HFF-Myc (cell line): ENCODE measurements at regions not wholly inside any gene's neighbourhood (a gene's known extent, or its start where the extent isn't known, plus 50 kb on each side); places are given as distances from the start of the nearest gene placed in this dataset.

Source experiments
- DNase-seq: peaks from one replicate; pipeline ENCODE4 v3.0.0-alpha.2; 2011; ENCODE audit warnings: low read depth; ENCODE audit errors: extremely low read depth
- H3K4me3 ChIP-seq: replicated peaks from 2 replicates; pipeline ENCODE4 v1.5.1; 2011; ENCODE audit warnings: low read depth, mild to moderate bottlenecking, control low read depth, low read length
- CTCF ChIP-seq: IDR thresholded peaks from 2 replicates; pipeline ENCODE4 v1.5.1; 2012; ENCODE audit warnings: mild to moderate bottlenecking, low read depth, low read length, control low read depth; ENCODE audit errors: missing control alignments

GRCh38 chr3:25057379-25057778 lies 370.7 kb upstream of the RARB start:
- DNase-seq: no peak
- no peak for TF ChIP-seq CTCF
- no peak overlapping the region for H3K4me3 ChIP-seq

DNA sequence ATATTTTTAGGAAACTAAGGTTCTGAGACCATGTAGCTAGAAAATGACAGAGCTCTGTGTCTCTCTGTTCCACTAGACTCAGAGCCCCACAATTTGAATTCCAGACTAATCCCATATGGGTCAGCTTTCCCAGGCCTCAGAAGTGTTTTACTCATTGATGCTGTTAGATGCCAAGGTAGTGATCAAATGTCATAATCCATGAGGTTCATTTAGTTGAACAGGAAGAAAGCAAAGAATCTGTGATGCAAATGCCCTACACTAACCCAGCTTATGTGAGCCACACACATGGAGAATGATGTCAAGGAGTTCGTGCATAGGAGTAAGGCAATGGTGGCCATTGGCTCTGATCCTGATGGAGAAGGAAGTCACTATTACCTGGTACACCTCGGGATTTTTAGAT lies 363.4 kb upstream of the RARB start:
- TF ChIP-seq CTCF: no peak
- H3K4me3 ChIP-seq: no peak overlapping the region
- DNase-seq: no peak

DNA sequence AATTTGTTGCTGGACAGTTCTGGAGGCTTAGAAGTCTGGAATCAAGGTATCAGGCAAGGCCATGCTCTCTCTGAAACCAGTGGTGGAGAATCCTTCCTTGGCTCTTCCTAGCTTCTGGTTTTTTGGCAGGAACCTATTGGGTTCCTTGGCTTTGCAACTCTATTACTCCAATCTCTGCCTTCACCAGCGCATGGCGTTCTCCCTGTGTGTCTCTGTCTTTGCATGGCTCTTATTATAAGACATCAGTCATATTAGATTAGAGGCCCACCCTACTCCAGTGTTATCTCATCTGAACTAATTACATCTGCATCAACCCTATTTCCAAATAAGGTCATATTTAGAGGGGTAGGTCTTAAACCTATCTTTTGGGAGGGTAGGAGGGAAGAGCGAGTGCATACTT lies 358.1 kb upstream of the RARB start:
- H3K4me3 ChIP-seq: no peak overlapping the region
- DNase-seq: no peak
- no peak for TF ChIP-seq CTCF

- H3K4me3 ChIP-seq: no peak overlapping the region
- no peak for DNase-seq
- no peak for TF ChIP-seq CTCF
Observed at GRCh38 chr3:25071846-25072245, 356.2 kb upstream of the RARB start.

- no peak for TF ChIP-seq CTCF
- no peak overlapping the region for H3K4me3 ChIP-seq
Observed at GRCh38 chr3:25073423-25073822, 354.6 kb upstream of the RARB start.

DNA sequence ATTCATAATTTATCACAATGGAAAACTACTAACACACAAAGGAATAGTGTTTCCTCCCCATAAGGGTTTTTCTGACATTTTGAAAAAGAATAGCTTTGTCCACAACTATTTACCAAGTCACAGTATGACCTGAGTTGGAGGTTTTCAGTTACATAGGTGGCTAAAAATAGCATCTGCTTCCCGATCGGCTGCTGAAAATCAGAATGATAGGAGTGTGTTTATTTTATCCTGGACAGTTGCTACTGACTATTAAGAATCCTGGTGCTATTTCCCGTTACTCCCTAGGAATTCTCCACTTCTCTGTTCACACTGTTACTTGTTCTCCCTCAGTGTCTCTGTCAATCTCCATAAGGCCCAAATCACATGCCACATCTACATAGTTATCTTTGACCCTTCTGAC lies 353.9 kb upstream of the RARB start:
- TF ChIP-seq CTCF: no peak
- no peak overlapping the region for H3K4me3 ChIP-seq
- DNase-seq: no peak

More at GRCh38 chr3:25073423-25073822, 354.6 kb upstream of the RARB start:
- no peak for DNase-seq

GRCh38 chr3:25080461-25080860 lies 347.6 kb upstream of the RARB start:
- no peak for DNase-seq
- H3K4me3 ChIP-seq: no peak overlapping the region

More at GRCh38 chr3:25080461-25080860, 347.6 kb upstream of the RARB start:
- TF ChIP-seq CTCF: no peak
